ENCODE measurements at regions not wholly inside any gene's neighbourhood (a gene's known extent, or its start where the extent isn't known, plus 50 kb on each side); places are given as distances from the start of the nearest gene placed in this dataset.

DNA sequence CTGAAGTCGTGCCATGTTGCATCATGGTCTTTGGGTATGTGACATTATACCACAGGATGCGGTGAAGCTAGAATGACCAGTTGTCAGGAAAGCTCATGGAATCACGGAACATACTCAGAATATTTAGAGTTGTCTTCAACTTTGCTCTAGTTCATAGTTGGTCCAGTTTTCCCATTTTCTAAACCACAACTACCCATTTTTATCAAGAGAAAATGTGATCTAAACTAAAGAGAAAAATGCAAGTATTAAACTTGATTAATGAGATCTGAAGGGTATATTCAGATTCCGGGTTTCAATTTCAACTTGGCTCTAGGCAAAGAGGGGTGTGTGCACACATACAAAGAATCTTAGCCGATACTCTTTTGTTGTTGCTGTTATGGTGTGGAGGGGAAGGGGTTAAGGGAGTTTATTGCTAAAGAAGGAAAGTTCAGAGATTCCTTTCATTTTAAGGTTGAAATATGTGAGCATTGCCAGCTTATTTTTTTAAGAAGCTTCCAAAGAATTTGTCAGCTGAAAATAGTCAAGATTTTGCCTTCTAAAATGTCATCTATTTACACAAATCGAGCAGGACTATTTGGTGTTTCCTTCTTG, 516.6 kb upstream of the ZEB2 start:
- DNase-seq (no peak), ATAC-seq (no peak)
- Histone ChIP-seq H3K9me3 (no peaks in the 10 kb centered on the region), H3K36me3 (ENCODE audit: low read depth) (no peaks in the 10 kb centered on the region), H3K4me3 (no peak overlapping the region), H3K4me1 (ENCODE audit: low read depth) (no peaks in the 10 kb centered on the region)
- intact Hi-C loops (cut with DNase I, micrococcal nuclease): no loop called here
- TF ChIP-seq, protein P1, sequence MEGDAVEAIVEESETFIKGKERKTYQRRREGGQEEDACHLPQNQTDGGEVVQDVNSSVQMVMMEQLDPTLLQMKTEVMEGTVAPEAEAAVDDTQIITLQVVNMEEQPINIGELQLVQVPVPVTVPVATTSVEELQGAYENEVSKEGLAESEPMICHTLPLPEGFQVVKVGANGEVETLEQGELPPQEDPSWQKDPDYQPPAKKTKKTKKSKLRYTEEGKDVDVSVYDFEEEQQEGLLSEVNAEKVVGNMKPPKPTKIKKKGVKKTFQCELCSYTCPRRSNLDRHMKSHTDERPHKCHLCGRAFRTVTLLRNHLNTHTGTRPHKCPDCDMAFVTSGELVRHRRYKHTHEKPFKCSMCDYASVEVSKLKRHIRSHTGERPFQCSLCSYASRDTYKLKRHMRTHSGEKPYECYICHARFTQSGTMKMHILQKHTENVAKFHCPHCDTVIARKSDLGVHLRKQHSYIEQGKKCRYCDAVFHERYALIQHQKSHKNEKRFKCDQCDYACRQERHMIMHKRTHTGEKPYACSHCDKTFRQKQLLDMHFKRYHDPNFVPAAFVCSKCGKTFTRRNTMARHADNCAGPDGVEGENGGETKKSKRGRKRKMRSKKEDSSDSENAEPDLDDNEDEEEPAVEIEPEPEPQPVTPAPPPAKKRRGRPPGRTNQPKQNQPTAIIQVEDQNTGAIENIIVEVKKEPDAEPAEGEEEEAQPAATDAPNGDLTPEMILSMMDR (IDR thresholded peaks at IDR 0.05): no peak

DNA sequence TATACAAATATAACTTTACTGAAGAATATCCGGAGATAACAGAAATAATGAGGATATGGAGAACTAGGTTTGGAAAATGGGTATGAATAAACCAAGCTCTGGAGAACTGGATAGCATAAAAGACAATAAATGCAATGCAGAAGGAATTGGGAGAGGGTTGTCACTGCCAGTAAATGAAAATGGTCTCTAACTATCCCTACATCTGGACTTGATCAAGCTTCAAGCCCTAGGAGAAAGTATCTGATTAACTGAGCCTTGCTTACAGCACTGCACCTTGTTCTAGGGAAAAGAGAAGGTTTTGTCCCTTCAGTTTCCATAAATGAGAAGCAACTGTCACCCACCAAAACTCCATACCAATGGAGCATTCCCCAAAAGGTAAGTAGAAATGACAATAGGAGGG, 514.6 kb upstream of the ZEB2 start:
- intact Hi-C loops (cut with DNase I, micrococcal nuclease): no loop called here
- H3K36me3 ChIP-seq (ENCODE audit: low read depth): no peaks in the 10 kb centered on the region
- H3K4me3 ChIP-seq: no peak overlapping the region
- TF ChIP-seq, protein P1 (IDR thresholded peaks at IDR 0.05): no peak
- H3K9me3 ChIP-seq: no peaks in the 10 kb centered on the region
- ATAC-seq: no peak
- DNase-seq: no peak
- H3K4me1 ChIP-seq (ENCODE audit: low read depth): no peaks in the 10 kb centered on the region

DNA sequence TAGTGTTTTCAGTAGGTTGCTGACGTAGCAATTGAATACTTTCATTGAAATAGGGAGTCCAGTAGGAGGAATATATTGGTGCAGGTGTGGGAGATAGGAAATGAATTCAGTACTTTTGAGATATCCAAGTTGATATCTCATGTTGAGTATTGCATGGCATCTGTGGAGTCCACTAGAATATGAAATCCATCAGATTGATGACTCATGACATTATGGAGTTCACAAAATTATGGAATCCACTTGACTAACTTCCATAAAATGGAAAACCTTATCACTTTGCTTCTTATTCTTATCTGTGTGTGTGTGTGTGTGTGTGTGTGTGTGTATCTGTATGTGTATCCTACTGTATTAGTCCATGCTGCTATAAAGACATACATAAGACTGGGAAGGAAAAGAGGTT, 513.5 kb upstream of the ZEB2 start:
- DNase-seq (no peak), ATAC-seq (no peak)
- Histone ChIP-seq H3K4me1 (ENCODE audit: low read depth) (no peaks in the 10 kb centered on the region), H3K36me3 (ENCODE audit: low read depth) (no peaks in the 10 kb centered on the region), H3K4me3 (no peak overlapping the region), H3K9me3 (no peaks in the 10 kb centered on the region)
- intact Hi-C loops (cut with DNase I, micrococcal nuclease): no loop called here
- TF ChIP-seq, protein P1 (IDR thresholded peaks at IDR 0.05): no peak

DNA sequence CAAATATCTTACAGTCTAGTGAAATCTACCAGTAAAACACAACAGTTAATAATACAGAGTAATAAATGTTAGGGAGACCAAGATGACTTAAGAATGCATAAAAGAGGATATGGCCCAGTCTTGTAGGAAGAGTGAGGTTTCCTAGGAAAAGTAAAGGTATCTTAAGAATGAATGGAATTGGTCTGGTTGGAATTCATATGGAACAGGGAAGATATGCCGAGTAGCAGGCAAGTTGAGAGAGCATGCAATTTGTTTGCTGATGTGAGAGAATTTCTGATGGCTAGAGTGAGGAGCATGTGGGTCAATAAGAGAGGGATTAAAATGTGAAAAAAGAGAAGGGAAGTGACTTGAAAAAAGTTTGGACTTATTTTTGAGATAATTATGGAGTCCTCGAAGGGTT, 512.9 kb upstream of the ZEB2 start:
- no peaks in the 10 kb centered on the region for H3K36me3 ChIP-seq (ENCODE audit: low read depth)
- TF ChIP-seq, protein P1 (IDR thresholded peaks at IDR 0.05): no peak
- H3K9me3 ChIP-seq: no peaks in the 10 kb centered on the region
- intact Hi-C loops (cut with DNase I, micrococcal nuclease): no loop called here
- ATAC-seq (no peak), DNase-seq (no peak)
- no peaks in the 10 kb centered on the region for H3K4me1 ChIP-seq (ENCODE audit: low read depth)
- no peak overlapping the region for H3K4me3 ChIP-seq

DNA sequence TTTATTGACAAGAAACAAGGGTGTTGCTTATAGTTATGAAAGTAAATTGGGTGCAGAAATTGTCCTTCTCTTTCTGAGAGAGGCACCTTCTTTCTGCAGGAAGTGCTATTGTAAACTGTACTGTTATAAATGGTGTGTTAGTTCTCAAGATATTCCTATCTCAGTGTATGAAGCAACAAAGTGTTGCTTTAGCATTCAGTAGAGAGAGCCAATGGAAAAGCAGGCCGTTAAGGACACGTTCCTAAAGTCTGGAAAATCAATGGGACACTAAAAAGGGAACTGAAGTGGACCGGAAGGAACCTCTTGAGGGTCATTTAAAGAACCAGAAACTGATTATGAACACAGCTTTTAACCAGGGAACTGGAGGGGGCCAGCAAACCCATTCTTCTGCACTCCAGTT, 510.0 kb upstream of the ZEB2 start:
- DNase-seq: no peak
- Histone ChIP-seq H3K36me3 (ENCODE audit: low read depth) (no peaks in the 10 kb centered on the region), H3K4me1 (ENCODE audit: low read depth) (no peaks in the 10 kb centered on the region), H3K4me3 (no peak overlapping the region), H3K9me3 (no peaks in the 10 kb centered on the region)
- TF ChIP-seq, protein P1 (IDR thresholded peaks at IDR 0.05): no peak
- intact Hi-C loops (cut with DNase I, micrococcal nuclease): no loop called here
- no peak for ATAC-seq

DNA sequence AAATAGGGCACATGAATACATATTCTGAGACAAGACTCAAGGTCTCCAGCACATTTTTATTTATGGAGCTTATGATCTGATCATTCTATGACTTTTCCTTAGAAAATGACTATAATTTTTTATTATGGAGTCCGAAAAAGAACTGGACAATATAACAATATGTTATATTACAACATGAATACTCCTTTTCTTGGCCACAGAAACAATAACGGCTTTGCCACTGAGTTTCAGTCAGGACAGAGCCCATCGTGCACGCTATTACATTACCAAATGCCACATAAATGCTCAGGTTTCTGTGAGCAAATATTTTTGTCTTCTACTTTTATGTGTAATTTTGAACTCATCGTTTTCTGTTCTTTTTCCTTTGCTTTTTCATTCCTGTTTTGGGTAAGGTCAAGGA, 509.2 kb upstream of the ZEB2 start:
- TF ChIP-seq, protein P1 (IDR thresholded peaks at IDR 0.05): no peak
- intact Hi-C loops (cut with DNase I, micrococcal nuclease): no loop called here
- Histone ChIP-seq H3K4me1 (ENCODE audit: low read depth) (no peaks in the 10 kb centered on the region), H3K36me3 (ENCODE audit: low read depth) (no peaks in the 10 kb centered on the region), H3K4me3 (no peak overlapping the region), H3K9me3 (no peaks in the 10 kb centered on the region)
- ATAC-seq (no peak), DNase-seq (no peak)

All from mucosa of descending colon (tissue), 3 donors.